ENCODE measurements at regions not wholly inside any gene's neighbourhood (a gene's known extent, or its start where the extent isn't known, plus 50 kb on each side); places are given as distances from the start of the nearest gene placed in this dataset.
A peak's percentile ranks its signal among the peaks of the same experiment; 100 is the strongest.

DNA sequence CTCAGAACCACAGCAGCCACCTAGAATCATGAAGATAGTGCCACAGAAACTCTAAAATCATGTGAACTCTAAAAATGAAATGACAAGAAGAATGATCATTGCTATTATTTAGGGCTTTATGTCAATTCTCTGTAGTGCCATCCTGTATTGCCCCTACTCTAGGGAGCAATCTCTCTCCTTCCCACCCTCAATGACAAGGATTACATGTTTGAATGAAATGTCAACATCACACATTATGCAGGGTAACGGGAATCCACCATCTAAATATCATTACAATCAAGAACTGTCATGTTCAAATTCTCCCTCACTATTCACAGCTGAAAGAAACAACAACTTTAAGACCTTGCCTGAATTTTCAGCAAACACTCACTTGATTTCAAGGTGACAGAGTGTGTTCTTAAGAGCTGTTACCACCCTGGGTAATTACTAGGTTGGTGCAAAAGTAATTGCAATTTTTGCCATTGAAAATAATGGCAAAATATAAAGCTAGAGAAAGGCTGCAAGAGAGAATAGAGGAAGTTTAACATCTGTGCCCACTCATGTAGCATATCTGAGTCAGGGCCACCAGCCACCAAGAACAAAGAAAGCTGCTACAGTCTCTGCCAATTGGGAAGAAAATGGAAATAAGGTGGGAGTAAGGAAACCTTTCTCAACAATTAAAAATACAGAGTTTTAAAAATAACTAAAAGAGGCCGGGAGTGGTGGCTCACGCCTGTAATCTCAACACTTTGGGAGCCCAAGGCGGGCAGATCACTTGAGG lies 112.8 kb upstream of the PSMD7 start:
- DNase-seq, result no peak

DNA sequence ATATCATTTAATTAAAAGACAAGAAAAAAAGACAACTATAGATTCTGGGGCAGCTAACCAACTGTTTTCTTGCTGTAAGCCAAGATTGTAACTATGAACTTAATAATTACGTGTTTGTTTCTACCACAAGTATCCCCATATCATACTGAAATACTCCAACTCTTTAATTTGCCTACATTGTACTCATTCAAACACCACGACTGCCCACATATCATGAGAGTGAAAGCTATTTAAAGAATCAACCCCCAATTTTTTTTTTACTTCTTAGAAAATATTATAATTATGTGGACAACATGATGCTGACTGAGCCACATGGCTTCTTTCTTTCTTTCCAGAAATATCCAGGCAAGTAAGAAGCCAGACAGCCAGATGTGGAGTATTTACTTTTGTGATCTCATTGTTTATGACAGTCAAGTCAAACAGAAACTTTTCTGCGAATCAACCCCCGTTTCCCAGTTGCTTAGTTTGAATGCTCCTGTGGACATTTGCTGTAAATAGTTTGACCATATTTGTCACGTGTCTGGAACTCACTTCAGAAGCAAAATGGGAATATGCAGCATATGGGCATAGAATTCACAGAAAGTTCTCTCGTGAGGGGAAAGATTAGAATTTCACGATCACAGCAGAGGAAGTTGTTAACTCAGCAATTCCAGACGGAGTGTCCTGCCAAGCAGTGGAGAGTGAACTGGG lies 126.8 kb upstream of the PSMD7 start:
- peak; percentile 84 for DNase-seq

DNA sequence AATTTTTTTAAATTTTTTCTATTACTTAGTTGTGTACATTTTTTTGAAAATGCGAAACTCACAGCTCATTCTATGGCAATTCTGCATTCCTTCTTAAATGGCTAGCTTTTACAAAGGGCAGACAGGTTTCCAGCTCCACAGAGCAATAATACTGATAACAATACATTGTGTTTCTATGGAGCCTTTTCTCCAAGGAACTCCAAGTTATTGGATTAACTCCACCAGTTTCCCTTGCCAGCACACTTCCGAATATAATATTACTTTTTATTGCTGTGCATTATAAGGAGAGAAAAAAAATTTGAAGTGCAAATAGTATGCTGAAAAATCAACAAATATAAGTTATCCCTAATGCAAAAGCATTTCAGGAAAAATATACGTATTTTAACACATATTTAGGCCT lies 127.5 kb upstream of the PSMD7 start:
- DNase-seq, result peak; percentile 32

DNA sequence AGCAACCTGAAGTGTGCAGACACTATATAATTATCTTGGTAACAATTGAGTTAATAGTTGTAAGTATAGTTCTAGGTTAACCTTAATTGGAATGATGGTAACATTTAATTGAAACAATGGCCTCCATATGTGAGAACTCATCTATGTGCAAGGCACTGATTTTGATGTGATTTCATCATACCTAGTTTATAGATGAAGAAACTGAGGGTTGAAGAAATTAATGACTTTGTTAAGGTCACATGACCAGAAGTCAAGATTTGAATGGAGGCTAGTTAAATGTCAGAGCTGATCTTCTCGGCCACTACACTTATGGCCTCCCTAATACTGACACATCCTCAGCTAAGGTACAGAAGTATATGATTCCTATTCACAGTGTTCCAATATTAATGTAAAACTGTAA lies 128.2 kb upstream of the PSMD7 start:
- no peak for DNase-seq

DNA sequence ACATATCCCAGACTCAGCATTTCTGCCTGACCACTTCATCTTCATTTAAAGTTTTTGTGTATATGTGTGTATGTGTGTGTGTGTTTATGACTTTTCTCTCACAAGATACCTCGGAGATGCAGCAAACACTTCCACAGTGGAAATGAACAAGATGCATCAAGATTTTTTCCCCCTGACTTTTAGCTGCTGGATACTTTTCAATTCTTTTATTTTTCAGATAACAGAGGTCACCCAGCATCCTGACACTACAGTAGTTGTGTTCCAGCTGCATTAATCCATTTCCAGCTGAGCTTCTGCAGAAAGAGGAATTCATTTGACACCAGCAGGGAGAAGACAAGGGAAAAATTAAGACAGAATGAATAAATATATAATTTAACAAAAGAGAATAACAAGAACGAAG lies 130.2 kb upstream of the PSMD7 start:
- DNase-seq, result no peak

DNA sequence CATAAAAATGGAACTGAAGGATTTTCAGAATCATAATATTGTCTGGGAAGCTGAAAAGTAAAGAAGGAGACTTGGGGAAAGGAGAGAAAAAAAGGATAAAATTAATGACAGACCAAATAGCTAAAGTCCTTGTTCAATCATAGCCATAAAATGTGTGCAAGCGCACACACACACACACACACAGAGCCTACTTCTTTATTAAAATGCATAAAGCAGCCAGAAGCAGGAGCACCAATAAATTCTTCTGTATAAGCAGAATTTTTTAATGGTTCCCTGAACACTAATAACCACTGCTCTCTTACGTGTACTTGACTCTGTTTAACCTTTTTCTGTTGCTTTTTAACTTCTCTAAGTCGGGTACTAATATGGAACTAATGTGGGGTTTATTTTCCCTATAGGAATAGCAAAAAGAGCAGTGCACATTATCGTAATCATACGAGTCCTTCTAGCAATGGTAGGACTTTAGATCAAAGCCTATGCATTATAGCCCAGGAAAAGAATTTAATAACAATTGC lies 131.0 kb upstream of the PSMD7 start:
- DNase-seq, result no peak

DNA sequence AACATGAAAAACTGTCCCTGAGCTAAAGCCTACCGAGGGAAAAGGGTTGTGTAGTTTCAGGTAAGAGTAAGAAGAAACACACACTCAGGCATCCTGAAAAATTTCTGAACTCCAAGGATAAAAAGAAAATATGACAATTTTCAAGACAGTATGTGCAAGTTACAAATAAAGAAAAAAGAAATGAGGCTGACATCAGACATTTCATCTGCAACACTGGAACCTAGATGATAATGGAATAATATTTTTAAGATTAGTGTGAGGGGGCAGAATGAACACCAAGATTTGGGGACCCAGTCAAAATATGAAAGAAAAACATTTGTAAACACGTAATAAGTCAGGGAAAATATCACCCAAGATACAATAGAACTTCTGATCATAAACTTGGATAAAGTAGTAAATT lies 135.9 kb upstream of the PSMD7 start:
- no peak for DNase-seq

DNA sequence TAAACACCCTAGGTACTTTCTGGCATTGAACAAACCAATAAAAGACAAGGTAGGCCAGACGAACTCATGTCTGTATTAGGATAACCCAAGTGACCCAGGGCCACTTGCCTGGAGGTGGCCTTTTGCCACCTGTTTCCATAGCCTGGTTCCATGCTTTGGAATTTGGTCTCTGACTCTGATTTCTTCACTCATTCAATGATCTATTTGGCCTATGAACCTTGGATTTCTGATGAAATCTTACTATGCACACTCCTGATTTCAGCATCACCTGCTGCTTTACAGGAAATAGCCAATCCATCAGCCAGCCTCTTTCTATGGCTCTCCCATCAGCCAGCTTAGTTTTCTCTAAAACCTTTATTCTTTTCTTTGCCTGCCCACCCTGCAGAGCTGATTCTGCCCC lies 142.8 kb upstream of the PSMD7 start:
- DNase-seq, result no peak

DNA sequence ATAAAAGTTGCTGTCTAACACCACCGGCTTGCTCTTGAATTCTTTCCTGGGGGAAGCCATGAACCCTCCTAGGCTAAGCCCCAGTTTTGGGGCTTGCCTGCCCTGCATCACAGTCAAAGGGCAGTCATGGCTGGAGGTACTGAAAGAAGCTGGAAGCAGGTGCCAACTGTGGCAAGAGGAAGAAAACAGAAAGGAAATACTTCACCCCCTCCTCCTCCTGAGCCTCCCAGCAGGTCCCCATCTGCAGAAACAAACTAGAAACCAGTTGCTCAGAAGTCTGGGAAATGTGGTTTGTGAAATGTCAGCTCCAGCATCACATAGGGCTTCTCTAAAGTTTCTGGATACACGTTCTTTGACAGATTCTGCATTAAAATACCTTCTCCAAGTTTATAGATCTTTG lies 150.0 kb upstream of the PSMD7 start:
- DNase-seq, result no peak

DNA sequence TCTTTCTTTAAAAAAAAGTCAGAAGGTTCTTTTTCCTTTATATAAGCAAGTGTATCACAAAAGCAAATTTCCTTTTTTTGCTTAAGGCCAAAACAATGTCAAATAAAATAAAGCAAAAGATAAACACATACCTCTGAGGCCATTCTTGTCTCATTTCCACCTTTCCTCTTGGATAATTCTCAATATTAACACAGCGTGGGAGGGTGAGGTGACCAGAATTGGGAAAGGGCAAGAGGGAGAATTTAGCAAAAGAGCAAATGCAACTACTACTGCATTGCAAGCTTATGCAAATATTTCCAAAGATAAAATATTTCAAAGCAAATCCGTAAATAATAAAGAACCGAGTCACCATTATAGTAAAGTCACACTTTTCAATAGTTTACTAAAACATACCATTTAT lies 153.4 kb upstream of the PSMD7 start:
- DNase-seq, result no peak

DNA sequence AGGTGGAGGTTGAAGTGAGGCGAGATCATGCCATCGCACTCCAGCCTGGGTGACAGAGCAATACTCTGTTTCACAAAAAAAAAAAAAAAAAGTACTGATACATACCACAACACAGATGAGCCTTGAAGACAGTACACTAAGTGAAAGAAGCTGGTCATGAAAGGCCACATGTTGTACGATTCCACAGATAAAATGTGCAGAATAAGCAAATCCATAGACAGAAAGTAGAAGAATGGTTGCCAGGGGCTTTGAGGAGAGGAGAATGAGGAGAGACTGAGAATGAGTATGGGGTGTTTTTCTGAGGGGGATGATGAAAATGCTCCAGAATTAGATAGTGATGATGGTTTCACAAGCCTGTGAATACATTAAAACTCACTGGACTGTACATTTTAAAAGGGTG lies 155.6 kb upstream of the PSMD7 start:
- no peak for DNase-seq

DNA sequence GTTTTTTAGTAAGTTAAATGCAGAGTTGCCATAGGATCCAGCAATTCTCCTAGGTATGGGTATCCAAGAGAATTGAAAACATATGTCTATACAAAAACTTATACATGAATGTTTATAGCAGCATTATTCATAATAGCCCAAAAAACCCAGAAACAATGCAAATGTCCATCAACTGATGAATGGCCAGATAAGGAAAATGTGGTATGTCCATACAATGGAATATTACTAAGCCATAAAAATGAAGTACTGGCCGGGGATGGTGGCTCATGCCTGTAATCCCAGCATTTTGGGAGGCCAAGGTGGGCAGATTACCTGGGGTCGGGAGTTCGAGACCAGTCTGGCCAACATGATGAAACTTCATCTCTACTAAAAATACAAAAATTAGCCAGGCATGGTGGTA lies 156.1 kb upstream of the PSMD7 start:
- DNase-seq, result no peak

DNA sequence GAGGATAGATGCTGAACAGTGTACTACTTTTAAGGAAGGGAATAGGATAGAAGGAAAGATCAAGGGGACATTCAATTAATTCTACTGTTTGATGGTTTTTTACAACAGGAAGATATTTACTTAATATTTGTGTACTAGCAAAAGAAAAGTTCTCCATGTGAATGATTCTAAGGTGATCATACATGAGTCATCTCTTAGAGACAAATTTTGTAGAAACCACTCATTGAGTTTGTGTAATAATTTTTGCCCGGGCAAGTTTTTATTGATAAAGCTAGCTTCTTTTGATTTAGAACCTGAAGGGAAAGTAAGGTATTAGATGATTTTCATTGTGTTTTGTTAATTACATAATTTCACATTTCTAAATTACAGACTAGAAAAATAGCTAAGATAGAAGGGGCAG lies 172.8 kb upstream of the PSMD7 start:
- no peak for DNase-seq

DNA sequence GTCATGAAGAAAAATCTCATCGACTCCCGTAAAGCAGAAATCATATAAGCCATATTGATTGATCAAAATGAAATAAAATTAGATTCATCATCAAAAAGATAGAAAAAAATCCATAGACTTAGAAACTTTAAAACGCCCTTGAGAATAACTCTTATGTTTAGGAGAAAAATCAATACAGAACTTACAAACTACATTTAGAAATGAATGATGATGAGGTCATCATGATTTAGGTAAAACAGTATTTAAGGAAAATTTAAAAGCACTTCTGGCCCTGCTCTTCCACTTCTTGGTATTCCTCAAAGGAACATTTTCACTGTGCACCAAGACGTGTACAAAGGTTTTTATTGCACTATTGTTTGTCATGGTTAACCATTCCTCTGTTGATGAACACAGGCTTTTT lies 173.4 kb upstream of the PSMD7 start:
- DNase-seq, result no peak

DNA sequence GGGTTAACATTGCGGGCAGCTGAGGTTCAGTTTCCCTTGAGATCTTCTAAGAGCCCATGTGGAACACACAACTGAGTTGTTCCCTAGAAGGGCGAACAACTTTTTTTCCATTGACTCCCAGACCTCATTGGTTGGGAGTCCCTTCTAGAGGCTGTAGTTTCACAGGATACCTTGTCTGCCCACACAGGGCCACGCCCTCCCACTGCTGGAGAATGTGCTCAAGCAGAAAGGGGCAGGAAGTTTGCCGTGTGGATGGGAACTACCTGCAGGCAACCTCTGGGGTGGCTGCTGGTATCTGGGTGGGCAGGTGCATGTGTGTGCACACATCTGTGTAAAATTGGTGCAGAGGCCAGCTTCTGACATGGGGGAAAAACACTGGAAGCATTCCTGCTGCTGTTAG lies 178.8 kb upstream of the PSMD7 start:
- DNase-seq, result no peak

DNA sequence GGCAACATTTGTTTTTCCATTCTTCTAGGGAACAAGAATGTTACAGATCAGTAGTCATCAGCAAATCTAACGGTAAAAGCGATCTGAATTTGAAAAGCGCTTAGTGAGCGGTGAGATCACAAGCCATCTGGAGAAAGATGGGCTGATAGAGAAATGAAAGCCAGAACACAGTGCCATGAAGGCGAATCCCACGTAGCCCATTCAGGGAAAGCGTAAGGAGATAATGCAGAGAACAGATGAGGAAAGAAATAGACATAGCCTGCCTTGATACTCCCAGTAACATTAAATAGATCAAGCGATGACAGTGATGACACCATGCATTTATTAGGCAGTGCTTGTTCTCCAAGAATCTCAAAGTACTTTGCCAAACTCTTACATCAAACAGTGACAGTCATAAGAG lies 183.1 kb upstream of the PSMD7 start:
- DNase-seq, result peak; percentile 38

DNA sequence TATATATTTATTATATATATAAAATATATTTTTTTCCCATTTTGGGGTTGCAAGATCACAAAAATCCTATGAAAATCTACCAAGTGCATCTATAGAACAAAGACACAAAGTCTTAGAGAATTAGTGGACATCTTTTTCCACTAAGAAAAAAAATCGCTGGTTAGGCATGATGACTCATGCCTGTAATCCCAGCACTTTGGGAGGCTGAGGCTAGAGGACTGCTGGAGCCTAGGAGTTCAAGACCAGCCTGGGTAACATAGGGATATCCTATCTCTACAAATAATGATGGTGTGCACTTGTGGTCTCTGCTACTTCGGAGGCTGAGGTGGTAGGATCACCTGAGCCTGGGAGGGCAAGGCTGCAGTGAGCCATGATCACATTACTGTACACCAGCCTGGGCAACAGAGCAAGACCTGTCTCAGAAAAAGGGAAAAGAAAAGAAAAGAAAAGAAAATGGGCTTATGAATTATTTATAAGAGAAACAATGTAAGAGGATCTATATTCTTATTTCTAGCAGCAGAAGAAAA lies 185.1 kb upstream of the PSMD7 start:
- no peak for DNase-seq

DNA sequence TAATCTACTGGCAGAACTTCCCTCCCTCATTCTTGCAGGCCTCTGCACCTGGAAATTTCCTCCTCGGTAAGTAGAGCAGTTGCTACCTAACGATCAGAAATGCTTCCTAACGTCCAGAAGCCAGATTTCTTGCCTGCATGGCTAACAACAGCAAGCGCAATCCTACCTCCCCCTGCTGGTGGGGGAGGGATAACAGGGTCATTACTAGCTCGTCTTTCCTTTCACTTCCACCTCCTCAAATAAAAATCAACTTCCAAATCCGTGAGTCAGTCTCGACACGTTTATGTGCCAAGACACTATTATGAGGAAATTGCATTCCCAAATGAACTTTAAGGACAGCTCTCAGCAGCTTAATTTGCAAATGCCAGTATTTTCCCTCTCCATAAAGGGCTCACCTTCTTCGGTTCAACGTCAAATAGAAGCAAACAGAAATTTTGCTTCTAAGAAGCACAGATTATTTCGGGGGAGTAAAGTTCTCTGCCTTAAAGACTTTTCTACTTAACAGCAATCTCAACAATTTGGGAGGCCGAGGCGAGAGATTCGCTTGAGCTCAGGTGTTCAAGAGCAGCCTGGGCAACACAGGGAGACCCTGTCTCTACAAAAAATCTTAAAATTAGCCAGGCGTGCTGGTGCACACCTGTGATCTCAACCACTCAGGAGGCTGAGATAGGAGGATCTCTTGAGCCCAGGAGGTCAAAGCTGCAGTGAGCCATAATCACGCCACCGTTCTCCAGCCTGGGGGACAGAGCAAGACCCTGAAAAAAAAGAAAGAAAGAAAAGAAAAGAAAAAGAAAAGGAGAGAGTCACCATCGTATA lies 188.6 kb upstream of the PSMD7 start:
- no peak for DNase-seq

DNA sequence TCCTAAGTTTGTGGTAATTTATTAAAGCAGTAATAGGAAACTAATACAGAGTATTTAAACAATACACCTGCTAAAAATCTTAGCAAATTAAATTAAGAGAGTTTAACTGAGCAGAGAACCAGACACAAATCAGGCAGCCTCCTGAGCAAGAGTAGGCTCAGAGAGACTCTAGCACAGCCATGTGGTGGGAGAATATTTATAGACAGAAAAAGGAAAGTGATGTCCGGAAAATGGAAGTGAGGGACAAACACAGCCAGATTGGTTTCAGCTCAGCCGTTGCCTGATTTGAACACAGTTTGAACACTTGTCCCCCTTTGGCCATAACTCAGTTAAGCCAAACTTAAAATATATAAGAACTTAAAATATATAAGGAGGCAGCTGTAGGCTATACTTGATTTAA lies 192.6 kb upstream of the PSMD7 start:
- DNase-seq, result no peak

DNA sequence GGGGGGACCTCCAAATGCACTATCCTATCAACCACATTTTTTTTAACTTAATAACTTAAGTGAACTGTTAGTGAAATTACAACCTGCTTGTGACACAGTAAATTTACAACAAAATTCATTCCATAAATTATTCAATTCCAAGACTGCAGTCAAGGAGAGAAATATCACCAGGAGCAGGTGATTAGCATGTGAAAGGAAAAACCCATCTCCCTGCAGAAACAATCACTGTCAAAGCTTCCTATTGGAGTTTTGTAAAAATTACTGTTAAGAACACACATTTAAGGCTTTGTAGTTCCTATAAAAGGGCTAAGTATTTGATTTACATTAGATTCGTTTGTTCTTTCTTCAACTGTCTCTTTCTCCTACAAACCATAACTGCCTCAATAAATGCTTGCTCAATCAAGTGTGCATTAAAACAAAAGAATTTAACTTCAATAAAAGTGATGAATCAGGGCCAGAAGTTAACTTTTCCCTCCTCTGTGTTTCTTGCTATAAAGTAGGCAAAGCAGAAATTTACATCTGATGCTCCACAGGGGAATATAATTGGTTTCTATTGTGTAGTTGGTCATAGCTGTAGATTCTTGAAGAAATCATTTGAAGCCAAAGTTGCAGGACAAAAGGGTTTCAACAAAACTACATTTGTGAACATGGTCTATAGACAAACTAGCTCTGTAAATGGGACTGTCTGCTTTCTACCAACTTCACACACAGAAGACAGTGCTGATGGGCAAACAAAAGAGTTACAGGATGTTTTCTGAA lies 195.1 kb upstream of the PSMD7 start:
- no peak for DNase-seq
